ENCODE measurements at regions not wholly inside any gene's neighbourhood (a gene's known extent, or its start where the extent isn't known, plus 50 kb on each side); places are given as distances from the start of the nearest gene placed in this dataset.

- TF ChIP-seq USF2 (IDR thresholded peaks at IDR 0.05; ENCODE audit: low read length) = no peak
- TF ChIP-seq SIX5 (IDR thresholded peaks at IDR 0.05; ENCODE audit: low read depth, low read length) = no peak
- no peak for TF ChIP-seq KDM1A (IDR thresholded peaks at IDR 0.05; ENCODE audit: borderline replicate concordance, low read length)
- no peak for TF ChIP-seq CHD2 (IDR thresholded peaks at IDR 0.05; ENCODE audit: low read length)
- no peak for TF ChIP-seq TAF1 (IDR thresholded peaks at IDR 0.05; ENCODE audit: low read depth, low read length)
- no peak for TF ChIP-seq SP2 (IDR thresholded peaks at IDR 0.05; ENCODE audit: low read length)
- TF ChIP-seq RXRA (IDR thresholded peaks at IDR 0.05; ENCODE audit: insufficient read depth, low read depth, low read length) = no peak
- no peak for TF ChIP-seq JUND (IDR thresholded peaks at IDR 0.05; ENCODE audit: low read length)
These were observed 195.4 kb upstream of the ADGRL3 start (continued) for GRCh38 chr4:61004651-61005170.
